OCI-LY1 (cell line): ENCODE measurements at regions not wholly inside any gene's neighbourhood (a gene's known extent, or its start where the extent isn't known, plus 50 kb on each side); places are given as distances from the start of the nearest gene placed in this dataset.

Source experiments
- H2AFZ ChIP-seq: fragments of 200-600 bp; sonication (generic), shearing (Covaris generic); 2 replicates; pipeline ENCODE4 v1.6.0; 2014; ENCODE audit warnings: antibody characterized with exemption, mild to moderate bottlenecking, low read length
- H3F3A ChIP-seq: fragments of 200-600 bp; sonication (generic), shearing (Covaris generic); 2 replicates; pipeline ENCODE4 v1.6.0; 2014; ENCODE audit warnings: mild to moderate bottlenecking, antibody characterized with exemption, low read length, moderate library complexity; ENCODE audit not compliant: insufficient read depth
- H3K27ac ChIP-seq: fragments of 200-600 bp; sonication (generic); 2 replicates; pipeline ENCODE4 v1.5.1; 2014; ENCODE audit warnings: low read length, mixed run types, mild to moderate bottlenecking, low read depth; ENCODE audit not compliant: poor library complexity, severe bottlenecking
- H3K27me3 ChIP-seq: fragments of 200-600 bp; sonication (generic); 2 replicates; pipeline ENCODE4 v1.6.0; 2014; ENCODE audit warnings: antibody characterized with exemption, mild to moderate bottlenecking, low read length, moderate library complexity; ENCODE audit not compliant: insufficient read depth
- H3K36me3 ChIP-seq: fragments of 200-600 bp; sonication (generic); 2 replicates; pipeline ENCODE4 v1.6.1; 2014; ENCODE audit warnings: mild to moderate bottlenecking, antibody characterized with exemption, low read length, moderate library complexity, mixed read lengths; ENCODE audit not compliant: insufficient read depth
- H3K4me1 ChIP-seq: fragments of 200-600 bp; sonication (generic); 2 replicates; pipeline ENCODE4 v1.5.1; 2014; ENCODE audit warnings: mild to moderate bottlenecking, low read length, moderate library complexity; ENCODE audit not compliant: insufficient read depth, severe bottlenecking
- H3K4me2 ChIP-seq: fragments of 200-600 bp; sonication (generic), shearing (Covaris generic); 2 replicates; pipeline ENCODE4 v1.6.1; 2014; ENCODE audit warnings: low read length
- H3K4me3 ChIP-seq: fragments of 200-600 bp; sonication (generic); 2 replicates; pipeline ENCODE4 v1.5.1; 2014; ENCODE audit warnings: low read length, low read depth, mild to moderate bottlenecking, mixed read lengths; ENCODE audit not compliant: poor library complexity, severe bottlenecking
- H3K79me2 ChIP-seq: fragments of 200-600 bp; shearing (Covaris generic); 2 replicates; pipeline ENCODE4 v1.6.1; 2016; ENCODE audit warnings: mixed run types, low read length, mixed read lengths; ENCODE audit not compliant: insufficient read depth
- H3K9ac ChIP-seq: fragments of 200-600 bp; sonication (generic), shearing (Covaris generic); 2 replicates; pipeline ENCODE4 v1.6.1; 2014; ENCODE audit warnings: mild to moderate bottlenecking, low read length, mixed read lengths
- H3K9me2 ChIP-seq: fragments of 200-600 bp; sonication (generic), shearing (Covaris generic); 2 replicates; pipeline ENCODE4 v1.6.1; 2014; ENCODE audit warnings: low read depth, mild to moderate bottlenecking, low read length, mixed read lengths
- H3K9me3 ChIP-seq: fragments of 200-600 bp; shearing (Covaris generic); 2 replicates; pipeline ENCODE4 v1.6.1; 2014; ENCODE audit warnings: low read length, mixed read lengths
- H4K20me1 ChIP-seq: fragments of 200-600 bp; sonication (generic), shearing (Covaris generic); 2 replicates; pipeline ENCODE4 v1.6.0; 2016; ENCODE audit warnings: mild to moderate bottlenecking, low read length; ENCODE audit not compliant: insufficient read depth
- CTCF ChIP-seq: fragments of 200-600 bp; sonication (generic), shearing (Covaris generic); IDR thresholded peaks from 2 replicates; pipeline ENCODE4 v1.5.1; 2017; ENCODE audit warnings: mild to moderate bottlenecking, antibody characterized with exemption, low read length, moderate library complexity, mixed read lengths
- EZH2 ChIP-seq: fragments of 200-600 bp; sonication (generic), shearing (Covaris generic); IDR thresholded peaks from 2 replicates; pipeline ENCODE4 v1.8.0; 2017; ENCODE audit warnings: borderline replicate concordance, mixed run types, mild to moderate bottlenecking, antibody characterized with exemption, low read length, moderate library complexity, mixed read lengths

DNA sequence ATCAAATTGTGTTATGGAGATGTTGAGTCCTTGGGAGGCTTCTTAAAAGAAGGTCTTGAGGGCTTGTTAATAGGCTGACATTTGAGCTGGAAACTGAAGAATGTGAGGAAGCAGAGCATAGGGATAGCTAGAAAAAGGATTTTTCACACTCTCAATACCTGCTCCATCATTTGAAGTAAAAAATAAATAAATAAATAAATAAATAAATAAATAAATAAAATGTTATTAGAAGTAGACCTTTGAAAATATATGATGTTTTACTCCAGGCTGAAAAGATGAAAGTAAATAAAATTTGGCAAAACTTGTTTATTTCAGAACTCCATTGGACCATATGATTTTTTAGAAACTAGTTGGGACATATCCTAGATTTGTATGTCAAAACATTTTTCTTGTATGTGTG is 1757.8 kb upstream of the TENM3 start:
- no peak overlapping the region for H3K27ac ChIP-seq
- no peak overlapping the region for H2AFZ ChIP-seq
- no peaks in the 10 kb centered on the region for H3K36me3 ChIP-seq
- H3K4me2 ChIP-seq, result no peak overlapping the region
- no peak overlapping the region for H3K4me3 ChIP-seq
- no peaks in the 10 kb centered on the region for H3K9me2 ChIP-seq
- H3K4me1 ChIP-seq, result no peaks in the 10 kb centered on the region
- H3K79me2 ChIP-seq, result no peaks in the 10 kb centered on the region
- no peaks in the 10 kb centered on the region for H3K9me3 ChIP-seq
- no peaks in the 10 kb centered on the region for H4K20me1 ChIP-seq
- H3F3A ChIP-seq, result no peaks in the 10 kb centered on the region; the same call in 1 of the 2 replicates
- no peaks in the 10 kb centered on the region for H3K27me3 ChIP-seq
- no peak for TF ChIP-seq EZH2
- no peak for TF ChIP-seq CTCF
- no peak overlapping the region for H3K9ac ChIP-seq

- no peak overlapping the region for H2AFZ ChIP-seq
- no peak overlapping the region for H3K27ac ChIP-seq
- H3K9ac ChIP-seq, result no peak overlapping the region
Observed at GRCh38 chr4:180486342-180486741, 1756.9 kb upstream of the TENM3 start.

DNA sequence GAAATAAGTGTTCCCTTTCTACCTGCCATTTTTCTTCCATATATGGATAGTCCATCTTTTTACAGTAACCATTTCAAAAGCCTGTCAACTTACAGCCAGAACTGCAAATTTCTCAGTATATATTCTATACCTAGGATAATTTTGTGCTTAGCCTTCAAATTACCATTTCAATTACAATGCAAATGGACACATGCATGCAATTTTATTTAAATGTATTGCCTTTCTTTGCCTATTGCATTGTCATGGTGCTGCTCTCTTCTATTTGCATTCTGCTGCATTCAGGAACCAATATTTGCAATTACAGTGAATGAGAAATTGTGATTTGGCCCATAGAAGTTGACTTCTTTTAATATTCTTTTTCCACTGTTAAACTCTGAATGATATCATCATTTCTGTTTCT is 1753.4 kb upstream of the TENM3 start:
- Histone ChIP-seq H3K4me1 (no peaks in the 10 kb centered on the region), H3K9me3 (no peaks in the 10 kb centered on the region), H3K79me2 (no peaks in the 10 kb centered on the region), H3K27ac (no peak overlapping the region), H3K36me3 (no peaks in the 10 kb centered on the region), H2AFZ (no peak overlapping the region), H3F3A (no peaks in the 10 kb centered on the region; the same call in 1 of the 2 replicates), H3K27me3 (no peaks in the 10 kb centered on the region), H3K9ac (no peak overlapping the region), H3K4me3 (no peak overlapping the region), H4K20me1 (no peaks in the 10 kb centered on the region), H3K9me2 (no peaks in the 10 kb centered on the region), H3K4me2 (no peak overlapping the region)
- TF ChIP-seq CTCF (no peak), EZH2 (no peak)

More at GRCh38 chr4:180486342-180486741, 1756.9 kb upstream of the TENM3 start:
- Histone ChIP-seq H3K9me2 (no peaks in the 10 kb centered on the region), H3K27me3 (no peaks in the 10 kb centered on the region), H3K4me2 (no peak overlapping the region), H4K20me1 (no peaks in the 10 kb centered on the region), H3K4me3 (no peak overlapping the region), H3K36me3 (no peaks in the 10 kb centered on the region), H3F3A (no peaks in the 10 kb centered on the region; the same call in 1 of the 2 replicates), H3K79me2 (no peaks in the 10 kb centered on the region), H3K9me3 (no peaks in the 10 kb centered on the region), H3K4me1 (no peaks in the 10 kb centered on the region)
- TF ChIP-seq CTCF (no peak), EZH2 (no peak)
